ENCODE measurements at regions not wholly inside any gene's neighbourhood (a gene's known extent, or its start where the extent isn't known, plus 50 kb on each side); places are given as distances from the start of the nearest gene placed in this dataset.

- no peaks in the 10 kb centered on the region for H3K27me3 ChIP-seq
- H2AFZ ChIP-seq = no peak overlapping the region
- no peaks in the 10 kb centered on the region for H3K79me2 ChIP-seq
- TF ChIP-seq CTCF (IDR thresholded peaks at IDR 0.05; ENCODE audit: poor library complexity) = no peak
- no peak for TF ChIP-seq EZH2phosphoT487 (IDR thresholded peaks at IDR 0.05; ENCODE audit: low read depth, severe bottlenecking, unreplicated experiment)
- no peak for TF ChIP-seq EZH2 (IDR thresholded peaks at IDR 0.05; ENCODE audit: borderline replicate concordance)
- DNase-seq (ENCODE audit: low spot score) = no peak
- no peaks in the 10 kb centered on the region for H3K9me3 ChIP-seq (ENCODE audit: low read depth)
- no peaks in the 10 kb centered on the region for H3K9me2 ChIP-seq (replicated peaks; ENCODE audit: insufficient read depth)
- WGBS (ENCODE audit: low lambda C conversion rate, missing lambda C conversion rate) = 63% methylated on average over 3 of the region's 3 CpGs
- H4K20me1 ChIP-seq (ENCODE audit: insufficient read depth, poor library complexity, severe bottlenecking) = no peaks in the 10 kb centered on the region
- no peaks in the 10 kb centered on the region for H3K36me3 ChIP-seq (replicated peaks; ENCODE audit: insufficient read depth, low read depth)
- no peak overlapping the region for H3K27ac ChIP-seq
- no peak overlapping the region for H3K4me2 ChIP-seq
- no peak overlapping the region for H3K4me3 ChIP-seq
- peaks cover 7% of the 10 kb centered on the region for H3K4me1 ChIP-seq (ENCODE audit: insufficient read depth)
These were observed 109.7 kb upstream of the GMDS start for GRCh38 chr6:2355150-2355549.

- WGBS (ENCODE audit: low lambda C conversion rate, missing lambda C conversion rate) = 54% methylated on average over 6 of the region's 6 CpGs
These were observed 108.7 kb upstream of the GMDS start for GRCh38 chr6:2354138-2354491.

GRCh38 chr6:2353412-2354137 is 108.2 kb upstream of the GMDS start:
- Histone ChIP-seq H3K4me1 (ENCODE audit: insufficient read depth) (peaks cover 7% of the 10 kb centered on the region), H3K9me2 (replicated peaks; ENCODE audit: insufficient read depth) (no peaks in the 10 kb centered on the region), H3K4me3 (no peak overlapping the region), H3K9me3 (ENCODE audit: low read depth) (no peaks in the 10 kb centered on the region), H3K27ac (peak overlapping the region; percentile 21), H3K4me2 (peak overlapping the region; percentile 39), H4K20me1 (ENCODE audit: insufficient read depth, poor library complexity, severe bottlenecking) (no peaks in the 10 kb centered on the region), H3K79me2 (no peaks in the 10 kb centered on the region), H2AFZ (peak overlapping the region; percentile 19), H3K27me3 (no peaks in the 10 kb centered on the region), H3K36me3 (replicated peaks; ENCODE audit: insufficient read depth, low read depth) (no peaks in the 10 kb centered on the region)
- no peak for TF ChIP-seq EZH2phosphoT487 (IDR thresholded peaks at IDR 0.05; ENCODE audit: low read depth, severe bottlenecking, unreplicated experiment)
- TF ChIP-seq CTCF (IDR thresholded peaks at IDR 0.05; ENCODE audit: poor library complexity) = peak; percentile 91
- no peak for TF ChIP-seq EZH2 (IDR thresholded peaks at IDR 0.05; ENCODE audit: borderline replicate concordance)
- 47% methylated on average over 10 of the region's 10 CpGs for WGBS (ENCODE audit: low lambda C conversion rate, missing lambda C conversion rate)
- peak; percentile 73 for DNase-seq (ENCODE audit: low spot score)

More at GRCh38 chr6:2354138-2354491, 108.7 kb upstream of the GMDS start:
- Histone ChIP-seq H3K4me1 (ENCODE audit: insufficient read depth) (peaks cover 7% of the 10 kb centered on the region), H3K4me3 (no peak overlapping the region), H3K79me2 (no peaks in the 10 kb centered on the region), H3K4me2 (no peak overlapping the region), H3K9me3 (ENCODE audit: low read depth) (no peaks in the 10 kb centered on the region), H3K36me3 (replicated peaks; ENCODE audit: insufficient read depth, low read depth) (no peaks in the 10 kb centered on the region), H3K9me2 (replicated peaks; ENCODE audit: insufficient read depth) (no peaks in the 10 kb centered on the region), H3K27me3 (no peaks in the 10 kb centered on the region), H2AFZ (no peak overlapping the region), H3K27ac (no peak overlapping the region), H4K20me1 (ENCODE audit: insufficient read depth, poor library complexity, severe bottlenecking) (no peaks in the 10 kb centered on the region)
- DNase-seq (ENCODE audit: low spot score) = no peak
- TF ChIP-seq CTCF (IDR thresholded peaks at IDR 0.05; ENCODE audit: poor library complexity) (no peak), EZH2 (IDR thresholded peaks at IDR 0.05; ENCODE audit: borderline replicate concordance) (no peak), EZH2phosphoT487 (IDR thresholded peaks at IDR 0.05; ENCODE audit: low read depth, severe bottlenecking, unreplicated experiment) (no peak)

All from hepatocyte (in vitro differentiated cells).